Neural cell (in vitro differentiated cells): ENCODE measurements at regions not wholly inside any gene's neighbourhood (a gene's known extent, or its start where the extent isn't known, plus 50 kb on each side); places are given as distances from the start of the nearest gene placed in this dataset.

Source experiments
- H2AFZ ChIP-seq: fragments of 200-600, 300-800 bp; sonication (generic), shearing (Covaris generic); 2 replicates; pipeline ENCODE4 v1.6.0; 2014; ENCODE audit warnings: low read depth, mild to moderate bottlenecking, antibody characterized with exemption, low read length, moderate library complexity
- H3F3A ChIP-seq: fragments of 200-600 bp; shearing (Covaris generic); 2 replicates; pipeline ENCODE4 v1.6.1; 2016; ENCODE audit warnings: mild to moderate bottlenecking, moderate library complexity, mixed read lengths, antibody characterized with exemption, low read length; ENCODE audit not compliant: insufficient read depth, poor library complexity, severe bottlenecking
- H3K27ac ChIP-seq: fragments of 200-600, 300-800 bp; sonication (generic), shearing (Covaris generic); 2 replicates; pipeline ENCODE4 v1.5.1; 2014; ENCODE audit warnings: mild to moderate bottlenecking, low read length, moderate library complexity
- H3K27me3 ChIP-seq: fragments of 300-800, 200-600 bp; sonication (generic), shearing (Covaris generic); 2 replicates; pipeline ENCODE4 v1.6.0; 2014; ENCODE audit warnings: mild to moderate bottlenecking, low read depth, low read length, moderate library complexity; ENCODE audit not compliant: insufficient read depth
- H3K36me3 ChIP-seq: fragments of 300-800, 200-600 bp; sonication (generic), shearing (Covaris generic); 2 replicates; pipeline ENCODE4 v1.5.1; 2014; ENCODE audit warnings: mild to moderate bottlenecking, antibody characterized with exemption, low read length, moderate library complexity; ENCODE audit not compliant: insufficient read depth
- H3K4me2 ChIP-seq: fragments of 300-800, 200-600 bp; sonication (generic), shearing (Covaris generic); 2 replicates; pipeline ENCODE4 v1.6.0; 2014; ENCODE audit warnings: mild to moderate bottlenecking, low read length
- H3K4me3 ChIP-seq: fragments of 300-800, 200-600 bp; sonication (generic), shearing (Covaris generic); 2 replicates; pipeline ENCODE4 v1.5.1; 2014; ENCODE audit warnings: mild to moderate bottlenecking, low read length, moderate library complexity
- H3K79me2 ChIP-seq: fragments of 200-600 bp; shearing (Covaris generic); replicated peaks from 2 replicates; pipeline ENCODE4 v1.6.0; 2014; ENCODE audit warnings: mild to moderate bottlenecking, low read length, moderate library complexity; ENCODE audit not compliant: insufficient read depth
- H3K9ac ChIP-seq: fragments of 300-800, 200-600 bp; sonication (generic), shearing (Covaris generic); 2 replicates; pipeline ENCODE4 v1.6.1; 2016; ENCODE audit warnings: mild to moderate bottlenecking, low read length, mixed read lengths
- H3K9me2 ChIP-seq: fragments of 200-600 bp; shearing (Covaris generic); 2 replicates; pipeline ENCODE4 v1.6.1; 2016; ENCODE audit warnings: mild to moderate bottlenecking, low read length, mixed read lengths; ENCODE audit not compliant: insufficient read depth
- H3K9me3 ChIP-seq: fragments of 200-600, 300-800 bp; sonication (generic), shearing (Covaris generic); 2 replicates; pipeline ENCODE4 v1.6.1; 2016; ENCODE audit warnings: mild to moderate bottlenecking, mixed run types, low read length, moderate library complexity, mixed read lengths
- H4K20me1 ChIP-seq: fragments of 200-600 bp; shearing (Covaris generic); 2 replicates; pipeline ENCODE4 v1.6.1; 2016; ENCODE audit warnings: mild to moderate bottlenecking, mixed run types; ENCODE audit not compliant: insufficient read depth
- CTCF ChIP-seq: fragments of 450-650 bp; IDR thresholded peaks from 2 replicates; pipeline ENCODE4 v1.5.1; 2014; ENCODE audit warnings: antibody characterized with exemption, mild to moderate bottlenecking, moderate library complexity; ENCODE audit not compliant: poor library complexity, severe bottlenecking
- EP300 ChIP-seq: fragments of 450-650 bp; conservative IDR thresholded peaks from 2 replicates; pipeline ENCODE4 v1.6.1; 2014; ENCODE audit warnings: antibody characterized with exemption, mild to moderate bottlenecking, moderate library complexity; ENCODE audit not compliant: poor library complexity, severe bottlenecking
- EZH2 ChIP-seq: fragments of 200-600, 300-800 bp; shearing (Covaris generic), sonication (generic); IDR thresholded peaks from 2 replicates; pipeline ENCODE4 v1.6.1; 2014; ENCODE audit warnings: antibody characterized with exemption, low read length, borderline replicate concordance, mild to moderate bottlenecking; ENCODE audit not compliant: insufficient read depth, poor library complexity, severe bottlenecking
- MXI1 ChIP-seq: fragments of 450-650 bp; conservative IDR thresholded peaks from 2 replicates; pipeline ENCODE4 v1.6.1; 2014; ENCODE audit warnings: antibody characterized with exemption, mild to moderate bottlenecking; ENCODE audit not compliant: poor library complexity, severe bottlenecking
- POLR2AphosphoS5 ChIP-seq: IDR thresholded peaks from 2 replicates; pipeline ENCODE4 v1.6.1; 2012
- RAD21 ChIP-seq: fragments of 450-650 bp; conservative IDR thresholded peaks from 2 replicates; pipeline ENCODE4 v1.6.1; 2014; ENCODE audit warnings: antibody characterized with exemption, mild to moderate bottlenecking, moderate library complexity
- REST ChIP-seq: IDR thresholded peaks from 2 replicates; pipeline ENCODE4 v1.6.1; 2012; ENCODE audit warnings: borderline replicate concordance
- SMC3 ChIP-seq: fragments of 450-650 bp; conservative IDR thresholded peaks from 2 replicates; pipeline ENCODE4 v1.6.1; 2014; ENCODE audit warnings: antibody characterized with exemption, mild to moderate bottlenecking, moderate library complexity; ENCODE audit not compliant: poor library complexity
- TAF1 ChIP-seq: IDR thresholded peaks from 2 replicates; pipeline ENCODE4 v1.6.1; 2012; ENCODE audit warnings: low read depth

DNA sequence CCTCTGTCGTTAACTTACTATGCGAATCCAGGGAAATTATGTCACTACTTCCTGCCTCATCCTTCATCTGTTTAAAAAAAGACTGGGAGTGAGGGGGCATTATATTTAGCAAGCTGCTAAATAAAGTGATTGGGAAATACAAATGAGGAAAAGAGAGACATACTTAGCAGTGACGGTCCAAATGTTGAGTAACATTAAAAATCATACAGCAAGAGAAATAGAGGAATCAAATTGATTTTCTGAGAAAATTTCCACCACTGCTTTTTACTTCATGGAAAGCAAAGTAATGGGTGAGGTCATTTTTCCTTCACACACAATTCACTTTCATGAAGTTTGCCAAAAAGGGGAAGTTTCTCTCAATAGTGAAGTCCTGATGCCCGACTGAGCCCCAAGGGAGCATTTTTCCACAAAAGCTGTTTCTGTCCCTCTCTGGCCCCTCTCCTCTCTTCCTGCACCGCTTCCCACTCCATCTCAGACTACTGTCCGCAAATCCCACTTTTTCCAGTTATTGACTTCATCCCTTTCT lies 61.9 kb upstream of the ADO start:
- H2AFZ ChIP-seq, result no peak overlapping the region
- no peak overlapping the region for H3K9ac ChIP-seq
- no peaks in the 10 kb centered on the region for H4K20me1 ChIP-seq
- no peaks in the 10 kb centered on the region for H3F3A ChIP-seq
- H3K9me3 ChIP-seq, result no peaks in the 10 kb centered on the region
- H3K4me3 ChIP-seq, result no peak overlapping the region
- no peaks in the 10 kb centered on the region for H3K9me2 ChIP-seq
- no peak overlapping the region for H3K4me2 ChIP-seq
- H3K27me3 ChIP-seq, result no peaks in the 10 kb centered on the region
- H3K79me2 ChIP-seq, result no peaks in the 10 kb centered on the region
- H3K27ac ChIP-seq, result no peak overlapping the region
- TF ChIP-seq MXI1, result no peak
- no peak for TF ChIP-seq EZH2
- no peak for TF ChIP-seq REST
- TF ChIP-seq CTCF, result no peak
- no peak for TF ChIP-seq TAF1
- no peak for TF ChIP-seq SMC3
- TF ChIP-seq POLR2AphosphoS5, result no peak
- TF ChIP-seq RAD21, result no peak
- no peak for TF ChIP-seq EP300
- H3K36me3 ChIP-seq, result no peaks in the 10 kb centered on the region

- Histone ChIP-seq H3K9me2 (no peaks in the 10 kb centered on the region), H3K27ac (no peak overlapping the region), H3K79me2 (no peaks in the 10 kb centered on the region), H4K20me1 (no peaks in the 10 kb centered on the region), H3K4me3 (no peak overlapping the region), H3K36me3 (no peaks in the 10 kb centered on the region), H2AFZ (no peak overlapping the region), H3K9me3 (no peaks in the 10 kb centered on the region), H3K9ac (no peak overlapping the region), H3K27me3 (no peaks in the 10 kb centered on the region), H3K4me2 (no peak overlapping the region), H3F3A (no peaks in the 10 kb centered on the region)
- TF ChIP-seq MXI1 (no peak), POLR2AphosphoS5 (no peak), EP300 (no peak), RAD21 (no peak), CTCF (no peak), REST (no peak), SMC3 (no peak), EZH2 (no peak), TAF1 (no peak)
Observed at GRCh38 chr10:62744136-62744535, 60.4 kb upstream of the ADO start.
